Activated naive CD4-positive, alpha-beta T cell treated with anti-CD3 and anti-CD28 coated beads, Interleukin-2, amount 50 U/mL, for 24 hours (primary cell): ENCODE measurements at regions not wholly inside any gene's neighbourhood (a gene's known extent, or its start where the extent isn't known, plus 50 kb on each side); places are given as distances from the start of the nearest gene placed in this dataset.
A peak's percentile ranks its signal among the peaks of the same experiment; 100 is the strongest.

ENCODE experiments used
- H3K27ac Mint-ChIP-seq: one replicate; pipeline ENCODE4 v1.8.0; 2021; ENCODE audit warnings: mild to moderate bottlenecking, mixed read lengths
- H3K27me3 Mint-ChIP-seq: one replicate; pipeline ENCODE4 v1.8.0; 2021; ENCODE audit warnings: mixed read lengths
- H3K36me3 Mint-ChIP-seq: one replicate; pipeline ENCODE4 v1.8.0; 2021; ENCODE audit warnings: mixed read lengths
- H3K4me1 Mint-ChIP-seq: one replicate; pipeline ENCODE4 v1.8.0; 2021; ENCODE audit warnings: mixed read lengths
- H3K4me3 Mint-ChIP-seq: one replicate; pipeline ENCODE4 v1.8.0; 2021; ENCODE audit warnings: mild to moderate bottlenecking, mixed read lengths
- H3K9me3 Mint-ChIP-seq: one replicate; pipeline ENCODE4 v1.8.0; 2021; ENCODE audit warnings: mixed read lengths

- H3K4me1 Mint-ChIP-seq = no peaks in the 10 kb centered on the region
- H3K4me3 Mint-ChIP-seq = no peak overlapping the region
- no peaks in the 10 kb centered on the region for H3K27me3 Mint-ChIP-seq
- no peaks in the 10 kb centered on the region for H3K9me3 Mint-ChIP-seq
- H3K36me3 Mint-ChIP-seq = no peaks in the 10 kb centered on the region
- peak overlapping the region; percentile 46 for H3K27ac Mint-ChIP-seq
Measured at GRCh38 chr22:48517039-48518030, 1310.3 kb downstream of the BRD1 start.

- H3K27me3 Mint-ChIP-seq = no peaks in the 10 kb centered on the region
- H3K36me3 Mint-ChIP-seq = no peaks in the 10 kb centered on the region
- peak overlapping the region; percentile 46 for H3K27ac Mint-ChIP-seq
- no peaks in the 10 kb centered on the region for H3K9me3 Mint-ChIP-seq
- H3K4me1 Mint-ChIP-seq = no peaks in the 10 kb centered on the region
- H3K4me3 Mint-ChIP-seq = no peak overlapping the region
Measured at GRCh38 chr22:48516571-48516970, 1311.1 kb downstream of the BRD1 start.

- Mint-ChIP-seq H3K4me1 (no peaks in the 10 kb centered on the region), H3K4me3 (no peak overlapping the region), H3K36me3 (no peaks in the 10 kb centered on the region), H3K27ac (no peak overlapping the region), H3K27me3 (no peaks in the 10 kb centered on the region), H3K9me3 (no peaks in the 10 kb centered on the region)
Measured at GRCh38 chr22:48515571-48516200, 1312.0 kb downstream of the BRD1 start.

- Mint-ChIP-seq H3K27ac (no peak overlapping the region), H3K36me3 (no peaks in the 10 kb centered on the region), H3K27me3 (no peaks in the 10 kb centered on the region), H3K4me3 (no peak overlapping the region), H3K9me3 (no peaks in the 10 kb centered on the region), H3K4me1 (no peaks in the 10 kb centered on the region)
Measured at GRCh38 chr22:48513929-48514328, 1313.7 kb downstream of the BRD1 start.

- Mint-ChIP-seq H3K4me1 (no peaks in the 10 kb centered on the region), H3K27me3 (no peaks in the 10 kb centered on the region), H3K36me3 (no peaks in the 10 kb centered on the region), H3K27ac (no peak overlapping the region), H3K9me3 (no peaks in the 10 kb centered on the region), H3K4me3 (no peak overlapping the region)
Measured at GRCh38 chr22:48513446-48513845, 1314.2 kb downstream of the BRD1 start.

GRCh38 chr22:48511781-48512327, 1315.8 kb downstream of the BRD1 start:
- Mint-ChIP-seq H3K4me3 (no peak overlapping the region), H3K27me3 (no peaks in the 10 kb centered on the region), H3K36me3 (no peaks in the 10 kb centered on the region), H3K27ac (peak overlapping the region; percentile 17), H3K9me3 (no peaks in the 10 kb centered on the region), H3K4me1 (no peaks in the 10 kb centered on the region)

- no peaks in the 10 kb centered on the region for H3K27me3 Mint-ChIP-seq
- H3K36me3 Mint-ChIP-seq = no peaks in the 10 kb centered on the region
- no peak overlapping the region for H3K27ac Mint-ChIP-seq
Measured at GRCh38 chr22:48511211-48511610, 1316.5 kb downstream of the BRD1 start.

GRCh38 chr22:48510599-48510998, 1317.1 kb downstream of the BRD1 start:
- Mint-ChIP-seq H3K4me1 (no peaks in the 10 kb centered on the region), H3K27me3 (no peaks in the 10 kb centered on the region), H3K9me3 (no peaks in the 10 kb centered on the region), H3K27ac (no peak overlapping the region), H3K4me3 (no peak overlapping the region), H3K36me3 (no peaks in the 10 kb centered on the region)

More at GRCh38 chr22:48511211-48511610, 1316.5 kb downstream of the BRD1 start:
- H3K4me3 Mint-ChIP-seq = no peak overlapping the region
- H3K4me1 Mint-ChIP-seq = no peaks in the 10 kb centered on the region
- no peaks in the 10 kb centered on the region for H3K9me3 Mint-ChIP-seq

GRCh38 chr22:48507595-48508350, 1319.9 kb downstream of the BRD1 start:
- no peaks in the 10 kb centered on the region for H3K27me3 Mint-ChIP-seq
- no peak overlapping the region for H3K4me3 Mint-ChIP-seq
- no peaks in the 10 kb centered on the region for H3K36me3 Mint-ChIP-seq
- no peaks in the 10 kb centered on the region for H3K9me3 Mint-ChIP-seq
- H3K4me1 Mint-ChIP-seq = no peaks in the 10 kb centered on the region
- H3K27ac Mint-ChIP-seq = no peak overlapping the region

GRCh38 chr22:48507171-48507570, 1320.5 kb downstream of the BRD1 start:
- no peaks in the 10 kb centered on the region for H3K27me3 Mint-ChIP-seq
- no peak overlapping the region for H3K27ac Mint-ChIP-seq
- H3K4me1 Mint-ChIP-seq = no peaks in the 10 kb centered on the region
- no peaks in the 10 kb centered on the region for H3K36me3 Mint-ChIP-seq
- H3K9me3 Mint-ChIP-seq = no peaks in the 10 kb centered on the region
- no peak overlapping the region for H3K4me3 Mint-ChIP-seq

GRCh38 chr22:48506506-48507145, 1321.0 kb downstream of the BRD1 start:
- H3K4me3 Mint-ChIP-seq = no peak overlapping the region
- no peaks in the 10 kb centered on the region for H3K9me3 Mint-ChIP-seq
- H3K4me1 Mint-ChIP-seq = no peaks in the 10 kb centered on the region
- no peaks in the 10 kb centered on the region for H3K36me3 Mint-ChIP-seq
- no peak overlapping the region for H3K27ac Mint-ChIP-seq
- H3K27me3 Mint-ChIP-seq = no peaks in the 10 kb centered on the region

GRCh38 chr22:48505891-48506290, 1321.8 kb downstream of the BRD1 start:
- H3K27ac Mint-ChIP-seq = no peak overlapping the region
- no peaks in the 10 kb centered on the region for H3K36me3 Mint-ChIP-seq
- no peak overlapping the region for H3K4me3 Mint-ChIP-seq
- no peaks in the 10 kb centered on the region for H3K27me3 Mint-ChIP-seq
- H3K9me3 Mint-ChIP-seq = no peaks in the 10 kb centered on the region
- H3K4me1 Mint-ChIP-seq = no peaks in the 10 kb centered on the region

- Mint-ChIP-seq H3K9me3 (no peaks in the 10 kb centered on the region), H3K36me3 (no peaks in the 10 kb centered on the region), H3K27me3 (no peaks in the 10 kb centered on the region), H3K27ac (no peak overlapping the region), H3K4me3 (no peak overlapping the region), H3K4me1 (no peaks in the 10 kb centered on the region)
Measured at GRCh38 chr22:48504519-48505140, 1323.0 kb downstream of the BRD1 start.

- H3K27me3 Mint-ChIP-seq = no peaks in the 10 kb centered on the region
Measured at GRCh38 chr22:48503876-48504275, 1323.8 kb downstream of the BRD1 start.

More at GRCh38 chr22:48503876-48504275, 1323.8 kb downstream of the BRD1 start:
- Mint-ChIP-seq H3K4me3 (no peak overlapping the region), H3K9me3 (no peaks in the 10 kb centered on the region), H3K4me1 (no peaks in the 10 kb centered on the region), H3K36me3 (no peaks in the 10 kb centered on the region), H3K27ac (no peak overlapping the region)
